GM21528 (cell line): ENCODE measurements at regions not wholly inside any gene's neighbourhood (a gene's known extent, or its start where the extent isn't known, plus 50 kb on each side); places are given as distances from the start of the nearest gene placed in this dataset.

Experiments used
- ATAC-seq: cut with Tn5 transposase; IDR thresholded peaks from one replicate; pipeline ENCODE4 v1.9.1; 2021; ENCODE audit warnings: mild to moderate bottlenecking, moderate library complexity; ENCODE audit not compliant: unreplicated experiment, low FRiP score

- no peak for ATAC-seq
These were observed 327.6 kb downstream of the BRD1 start for GRCh38 chr22:49500076-49500460.

DNA sequence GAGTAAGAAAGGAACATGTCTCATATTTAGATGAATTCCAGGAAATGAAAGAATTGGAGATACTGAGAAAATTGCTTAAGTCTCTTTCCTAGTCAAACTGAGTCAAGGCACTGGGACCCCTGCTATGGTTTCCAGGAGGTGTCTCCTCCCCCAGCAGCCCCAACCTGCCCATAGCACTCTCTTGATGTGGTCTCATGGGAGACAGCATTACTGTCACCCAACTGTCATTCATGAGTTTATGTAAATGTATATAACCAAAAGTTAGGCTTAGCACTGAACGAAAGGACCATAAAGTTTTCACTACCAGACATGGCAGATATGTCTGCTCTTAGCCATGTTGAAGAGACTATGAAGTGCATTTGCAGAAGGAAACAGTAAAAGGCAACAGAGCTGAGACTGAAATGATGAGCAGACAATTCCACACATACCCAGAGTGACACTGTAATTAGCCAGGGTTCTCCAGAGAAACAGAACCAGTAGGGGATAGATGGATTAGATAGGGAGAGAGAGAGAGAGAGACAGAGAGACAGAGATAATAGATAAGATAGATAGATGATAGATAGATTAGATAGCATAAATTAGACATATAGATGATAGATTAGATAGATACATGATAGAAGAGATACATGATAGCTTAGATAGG lies 328.1 kb downstream of the BRD1 start:
- ATAC-seq: no peak

- no peak for ATAC-seq
These were observed 330.4 kb downstream of the BRD1 start for GRCh38 chr22:49497266-49497665.

DNA sequence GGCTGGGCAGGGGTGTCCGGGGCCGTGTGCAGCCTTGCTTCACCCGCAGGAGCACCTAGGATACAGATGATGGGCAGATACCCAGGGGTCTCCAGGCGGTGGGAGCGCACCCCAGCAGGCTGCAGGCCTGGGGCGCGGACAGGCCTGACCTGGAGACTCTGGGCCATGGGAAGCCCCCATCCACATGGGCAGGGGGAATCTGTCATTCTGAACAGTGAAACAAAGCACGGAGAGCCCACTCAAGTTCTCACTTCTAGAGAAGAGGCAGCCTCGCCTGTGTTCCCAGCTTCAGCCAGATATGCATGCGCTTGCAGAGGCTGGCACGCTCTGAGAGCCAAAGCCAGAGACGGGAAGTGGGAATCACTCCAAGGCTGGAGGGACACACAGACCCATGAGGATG lies 333.1 kb downstream of the BRD1 start:
- no peak for ATAC-seq

DNA sequence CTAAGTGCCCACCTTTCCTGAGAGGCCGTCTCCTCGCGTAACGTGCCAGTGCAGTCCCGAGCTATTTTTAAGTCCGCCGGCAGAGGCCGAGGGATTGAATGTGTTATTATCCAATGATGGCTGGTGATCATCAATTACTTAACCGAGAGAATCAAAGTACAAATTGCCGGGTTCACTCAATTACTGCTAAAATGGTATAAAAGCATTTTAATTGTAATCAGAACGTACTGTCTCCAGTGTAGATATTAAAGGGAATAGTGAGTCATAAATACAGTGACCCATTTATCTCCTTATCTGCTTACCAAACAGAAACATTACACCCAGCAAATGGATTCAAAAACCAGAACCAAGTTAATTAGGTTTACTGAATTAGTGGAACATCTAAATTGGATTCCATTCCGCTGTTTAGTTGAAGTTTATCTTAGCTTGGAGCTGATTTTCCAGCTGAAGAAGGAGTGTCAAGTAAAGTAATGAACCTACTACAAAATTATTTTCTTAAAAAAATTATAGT lies 334.9 kb downstream of the BRD1 start:
- no peak for ATAC-seq

- no peak for ATAC-seq
These were observed 335.4 kb downstream of the BRD1 start for GRCh38 chr22:49492308-49492707.

DNA sequence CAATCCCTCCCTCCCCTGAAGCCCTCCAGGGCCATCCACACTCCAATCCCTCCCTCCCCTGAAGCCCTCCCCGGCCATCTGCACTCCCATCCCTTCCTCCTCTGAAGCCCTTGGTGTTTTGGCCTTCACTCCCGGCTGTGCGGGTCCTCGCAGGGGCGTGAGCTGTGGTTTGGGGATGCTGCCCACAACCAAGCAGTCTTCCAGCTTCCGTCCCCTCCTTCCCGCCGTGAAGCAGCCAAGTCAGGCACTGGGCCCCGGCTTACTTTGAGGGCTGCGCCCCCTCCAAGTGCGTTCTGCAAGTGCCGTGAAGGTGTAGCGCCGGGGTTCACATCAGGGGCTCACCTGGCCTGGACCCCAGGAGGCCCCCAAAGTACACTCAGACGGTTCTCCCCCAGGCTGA lies 335.9 kb downstream of the BRD1 start:
- ATAC-seq: no peak

DNA sequence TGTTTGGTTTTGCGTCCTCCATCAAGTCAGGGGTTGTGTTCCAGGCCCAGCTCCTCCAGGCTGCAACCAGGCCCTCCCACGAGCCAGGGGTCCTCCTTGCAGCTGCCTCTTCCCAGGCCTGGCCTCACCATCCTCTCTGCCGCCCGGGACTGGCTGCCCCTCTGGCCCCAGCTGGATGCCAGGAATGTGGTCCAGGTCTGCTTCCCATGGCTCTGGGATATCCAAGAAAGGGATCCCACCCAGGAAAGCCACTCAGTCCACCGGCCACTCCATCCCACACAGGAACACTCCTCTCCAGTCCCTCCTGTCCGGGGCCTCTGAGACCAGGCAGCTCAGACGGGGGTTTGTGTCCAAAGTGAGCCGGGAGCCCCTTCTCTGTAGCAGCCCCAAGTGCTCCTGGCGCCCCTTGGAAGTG lies 336.4 kb downstream of the BRD1 start:
- ATAC-seq: no peak

DNA sequence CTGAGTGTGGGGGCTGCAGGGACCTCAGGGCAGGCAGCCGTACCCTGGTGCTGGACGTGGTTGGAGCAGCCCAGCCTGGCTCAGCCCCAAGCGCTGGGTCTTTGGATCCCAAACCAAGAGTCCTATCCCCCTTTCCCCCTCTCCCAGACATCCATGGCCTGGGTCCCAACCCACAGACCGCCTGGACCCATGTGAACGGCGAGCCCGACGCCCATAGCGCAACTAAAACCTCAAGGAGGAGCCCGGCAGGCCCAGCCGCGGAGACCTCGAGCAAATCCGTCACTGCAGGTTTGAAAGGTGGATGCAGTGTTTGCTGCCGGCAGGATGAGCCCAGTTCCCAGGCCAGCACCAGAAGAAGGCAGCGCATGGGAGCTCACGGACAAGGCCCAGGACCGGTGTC lies 337.0 kb downstream of the BRD1 start:
- no peak for ATAC-seq

- ATAC-seq: no peak
These were observed 337.9 kb downstream of the BRD1 start for GRCh38 chr22:49489821-49490220.

DNA sequence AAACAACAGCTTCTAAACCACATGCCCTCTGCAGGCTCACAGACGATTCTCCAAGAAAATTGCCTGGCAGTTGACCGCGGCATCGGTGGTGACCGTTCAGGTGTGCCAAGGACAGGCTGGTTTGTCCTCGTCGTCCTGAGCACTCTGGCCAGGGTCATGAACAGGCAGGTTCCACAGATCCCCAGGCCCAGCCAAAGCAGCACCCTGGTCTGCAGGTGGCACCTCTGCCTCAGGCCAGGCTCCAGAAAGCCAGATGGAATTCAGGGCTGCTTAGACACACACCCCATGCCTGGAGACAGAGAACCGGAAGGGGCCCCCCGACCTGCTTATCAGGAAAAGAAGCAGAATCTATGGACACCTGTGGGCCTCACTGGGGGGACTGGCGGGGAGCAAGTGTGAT lies 338.7 kb downstream of the BRD1 start:
- no peak for ATAC-seq

GRCh38 chr22:49487950-49488349 lies 339.7 kb downstream of the BRD1 start:
- ATAC-seq: no peak

- no peak for ATAC-seq
These were observed 341.4 kb downstream of the BRD1 start for GRCh38 chr22:49486225-49486624.

GRCh38 chr22:49483946-49484345 lies 343.7 kb downstream of the BRD1 start:
- no peak for ATAC-seq

DNA sequence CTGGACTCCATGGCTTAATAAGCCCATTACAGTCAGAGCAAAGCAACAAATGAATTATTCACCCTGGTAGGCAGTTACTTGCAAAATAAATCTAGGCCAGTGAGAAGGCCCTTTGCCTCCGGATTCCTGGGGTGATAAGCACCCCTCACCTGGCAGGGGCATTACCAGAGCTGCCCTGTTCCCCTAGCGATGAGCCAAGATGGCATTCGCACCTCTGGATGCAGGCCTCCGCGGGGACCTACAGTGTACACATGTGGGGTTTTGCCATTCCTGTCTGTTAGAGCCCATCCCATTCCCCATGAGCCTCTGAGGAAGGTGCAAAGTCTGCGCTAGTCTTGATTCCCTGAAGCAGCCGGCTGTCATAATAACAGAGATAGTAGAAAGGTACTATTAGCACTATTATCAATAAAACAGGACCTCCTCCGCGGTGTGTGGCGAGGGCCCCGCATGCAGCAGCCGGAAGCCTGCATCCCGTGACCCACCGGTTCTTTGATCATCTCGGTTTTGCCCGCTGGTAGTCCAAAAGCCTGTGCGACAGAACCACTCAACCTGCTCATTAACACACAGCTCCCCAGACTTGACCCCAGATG lies 344.3 kb downstream of the BRD1 start:
- ATAC-seq: no peak

DNA sequence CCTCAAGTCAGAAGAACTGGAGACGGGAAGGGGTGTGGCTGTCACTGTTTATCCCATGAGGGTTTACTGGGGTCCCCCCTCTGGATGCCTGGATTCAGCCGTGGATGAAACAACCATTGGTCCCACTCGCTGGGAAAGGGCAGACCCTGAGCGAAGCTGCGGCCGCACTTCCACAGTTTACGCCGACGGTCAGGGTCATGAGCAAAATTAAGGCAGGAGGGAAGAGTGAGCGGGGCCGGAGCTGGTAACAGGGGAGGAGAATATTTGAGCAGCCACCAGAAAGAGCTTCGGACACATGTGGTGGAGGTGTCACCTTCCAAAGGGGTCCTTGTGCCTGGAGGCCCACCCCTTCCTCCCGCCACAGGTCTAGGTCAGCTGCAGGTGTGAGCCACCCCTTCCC lies 344.9 kb downstream of the BRD1 start:
- ATAC-seq: no peak

GRCh38 chr22:49481659-49482399 lies 345.8 kb downstream of the BRD1 start:
- ATAC-seq: no peak

DNA sequence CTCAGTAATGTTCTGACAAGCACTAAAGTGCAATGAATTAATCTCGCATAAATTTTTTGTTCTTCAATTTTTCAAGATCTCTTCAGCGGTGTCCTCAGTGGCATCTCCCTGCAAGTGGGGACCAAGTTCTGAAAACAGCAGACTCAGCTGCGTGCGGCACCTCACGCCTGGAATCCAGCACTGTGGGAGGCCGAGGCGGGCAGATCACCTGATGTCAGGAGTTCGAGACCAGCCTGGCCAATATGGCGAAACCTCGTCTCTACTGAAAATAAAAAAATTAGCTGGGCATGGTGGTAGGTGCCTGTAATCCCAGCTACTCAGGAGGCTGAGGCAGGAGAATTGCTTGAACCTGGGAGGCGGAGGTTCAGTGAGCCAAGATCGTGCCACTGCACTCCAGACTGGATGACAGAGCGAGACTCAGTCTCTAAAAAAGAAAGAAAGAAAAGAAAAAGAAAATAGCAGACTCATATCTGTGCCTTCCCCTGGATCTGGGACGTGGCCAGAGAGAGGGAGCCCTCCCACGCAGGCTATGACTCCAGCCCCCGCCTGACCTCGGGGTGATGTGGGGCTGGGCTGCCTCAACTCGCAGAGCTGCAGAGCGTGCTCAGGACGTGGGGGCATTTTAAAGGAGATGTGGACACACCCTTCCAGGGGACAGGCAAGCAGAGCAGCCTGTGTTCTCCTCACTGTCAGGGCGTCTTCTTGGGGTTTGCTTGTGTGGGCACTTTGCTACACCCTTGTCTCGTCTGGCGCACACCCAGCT lies 346.6 kb downstream of the BRD1 start:
- ATAC-seq: no peak

DNA sequence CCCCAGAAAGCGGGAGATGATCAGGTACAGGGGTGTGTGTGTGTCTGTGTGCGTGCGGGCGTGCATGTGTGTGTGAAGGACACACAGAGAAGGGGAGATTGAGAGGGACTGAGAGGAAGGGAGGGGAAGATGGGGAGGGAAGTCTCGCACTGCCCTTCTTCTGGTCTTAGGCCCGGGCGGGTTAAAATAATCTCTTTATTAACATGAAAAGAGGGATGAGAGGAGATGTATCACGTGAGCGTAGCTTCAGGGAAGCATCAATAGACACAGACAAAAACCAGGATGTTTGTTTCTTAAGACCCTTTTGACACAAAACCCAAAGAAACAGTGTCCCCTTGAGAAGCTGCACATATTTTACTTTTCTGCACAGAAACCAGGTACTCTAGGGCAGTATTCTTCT lies 347.3 kb downstream of the BRD1 start:
- no peak for ATAC-seq

- ATAC-seq: no peak
These were observed 348.1 kb downstream of the BRD1 start for GRCh38 chr22:49479566-49479965.

DNA sequence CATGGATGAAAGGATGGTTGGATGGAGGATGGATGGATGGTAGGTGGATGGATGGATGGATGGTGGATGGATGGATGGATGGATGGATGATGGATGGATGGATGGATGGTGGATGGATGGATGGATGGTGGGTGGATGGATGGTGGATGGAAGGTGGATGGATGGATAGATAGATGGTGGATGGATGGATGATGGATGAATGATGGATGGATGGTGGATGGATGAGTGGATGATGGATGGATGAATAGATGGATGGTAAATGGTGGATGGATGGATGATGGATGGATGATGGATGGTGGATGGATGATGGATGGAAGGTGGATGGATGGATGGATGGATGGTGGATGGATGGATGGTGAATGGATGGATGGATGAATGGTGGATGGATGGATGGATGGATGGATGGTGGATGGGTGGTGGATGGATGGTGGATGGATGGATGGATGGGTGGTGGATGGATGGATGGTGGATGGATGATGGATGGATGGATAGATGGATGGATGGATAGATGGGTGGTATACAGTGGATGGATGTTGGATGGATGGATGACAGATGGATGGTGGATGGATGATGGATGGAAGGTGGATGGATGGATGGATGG lies 350.8 kb downstream of the BRD1 start:
- no peak for ATAC-seq
